Stimulated activated CD4-positive, alpha-beta T cell treated with anti-CD3 and anti-CD28 coated beads, Interleukin-4, amount 100 ng/mL, for 1 hour (primary cell): ENCODE measurements at regions not wholly inside any gene's neighbourhood (a gene's known extent, or its start where the extent isn't known, plus 50 kb on each side); places are given as distances from the start of the nearest gene placed in this dataset.

Source experiments
- DNase-seq: peaks from one replicate; pipeline ENCODE4 v3.0.0-alpha.2; 2020

DNA sequence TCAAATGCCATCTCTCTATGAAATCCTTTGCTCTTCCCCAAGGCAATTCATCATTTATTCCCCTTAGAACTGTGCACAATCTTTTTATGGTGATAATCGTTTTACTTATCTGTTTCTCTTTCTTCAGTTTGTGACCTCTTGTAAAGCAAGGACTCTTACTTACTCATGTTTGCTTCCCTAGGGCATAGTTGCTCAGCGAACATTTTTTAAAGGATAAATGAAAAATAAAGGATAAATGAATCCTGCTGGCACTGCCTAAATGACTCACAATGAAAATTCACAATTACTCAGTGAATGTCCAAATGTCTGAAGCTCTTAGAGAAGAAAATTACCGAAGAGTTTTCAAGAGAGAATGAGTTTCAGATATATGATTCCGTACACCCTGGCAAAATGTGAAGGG is 671.7 kb downstream of the CDH11 start:
- DNase-seq = no peak

GRCh38 chr16:64449506-64449905 is 672.4 kb downstream of the CDH11 start:
- DNase-seq = no peak

DNA sequence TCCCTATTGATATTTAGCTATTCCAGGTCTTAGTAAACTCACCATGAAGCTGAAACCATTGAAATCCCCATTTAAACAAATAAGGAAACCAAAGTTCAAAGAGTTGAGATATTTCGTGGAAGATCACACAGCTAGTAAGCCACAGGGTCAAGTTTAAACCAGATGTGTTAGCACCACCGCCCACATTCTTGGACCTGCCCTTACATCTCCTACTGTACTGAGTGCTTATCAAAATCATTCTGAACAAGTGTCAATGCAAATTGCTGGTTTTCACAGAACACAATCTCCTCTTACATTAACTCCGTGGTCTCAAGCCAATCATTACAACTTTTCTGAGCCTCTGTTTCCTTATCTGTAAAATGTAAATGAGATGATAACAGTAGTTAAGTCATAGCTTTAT is 676.2 kb downstream of the CDH11 start:
- DNase-seq = no peak

DNA sequence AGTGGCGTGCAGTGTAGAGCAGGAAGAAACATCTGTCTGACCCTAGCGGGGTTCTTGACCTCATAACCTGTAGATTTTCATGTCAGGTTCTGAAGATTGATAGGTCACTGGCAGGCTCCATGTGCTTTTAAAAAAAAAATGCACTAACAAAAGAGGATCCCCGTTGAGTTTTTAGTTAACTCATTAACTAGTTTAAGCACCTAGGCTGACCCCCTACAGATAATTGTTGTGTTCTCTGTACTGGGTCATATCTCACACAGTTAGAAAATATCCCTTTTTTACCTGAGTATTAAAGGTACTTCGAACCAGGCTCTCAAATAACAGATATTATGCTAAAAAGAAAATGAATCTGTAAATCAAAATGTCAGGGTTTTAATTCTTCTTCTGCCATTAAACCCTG is 676.6 kb downstream of the CDH11 start:
- no peak for DNase-seq

GRCh38 chr16:64440421-64440831 is 681.4 kb downstream of the CDH11 start:
- DNase-seq = no peak

DNA sequence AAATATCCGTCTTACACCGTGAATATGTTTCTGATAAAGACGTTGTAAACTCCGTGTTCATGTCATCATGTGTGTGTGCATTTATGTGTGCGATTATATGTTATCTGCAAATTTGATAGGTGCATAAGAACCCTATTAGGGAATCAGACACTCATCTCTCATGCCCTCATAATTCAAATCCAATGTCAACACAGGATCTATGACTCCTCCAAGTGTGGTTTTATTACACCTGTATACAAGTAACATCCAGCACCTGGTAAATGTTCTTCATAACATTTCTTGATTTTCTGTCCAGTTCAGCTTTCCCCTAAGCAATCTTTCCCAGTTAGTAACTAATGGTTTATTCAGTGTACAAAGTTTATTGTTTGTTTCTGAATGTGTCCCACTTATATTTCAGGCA is 681.9 kb downstream of the CDH11 start:
- no peak for DNase-seq

- no peak for DNase-seq
These were observed 684.0 kb downstream of the CDH11 start for GRCh38 chr16:64437706-64438324.

DNA sequence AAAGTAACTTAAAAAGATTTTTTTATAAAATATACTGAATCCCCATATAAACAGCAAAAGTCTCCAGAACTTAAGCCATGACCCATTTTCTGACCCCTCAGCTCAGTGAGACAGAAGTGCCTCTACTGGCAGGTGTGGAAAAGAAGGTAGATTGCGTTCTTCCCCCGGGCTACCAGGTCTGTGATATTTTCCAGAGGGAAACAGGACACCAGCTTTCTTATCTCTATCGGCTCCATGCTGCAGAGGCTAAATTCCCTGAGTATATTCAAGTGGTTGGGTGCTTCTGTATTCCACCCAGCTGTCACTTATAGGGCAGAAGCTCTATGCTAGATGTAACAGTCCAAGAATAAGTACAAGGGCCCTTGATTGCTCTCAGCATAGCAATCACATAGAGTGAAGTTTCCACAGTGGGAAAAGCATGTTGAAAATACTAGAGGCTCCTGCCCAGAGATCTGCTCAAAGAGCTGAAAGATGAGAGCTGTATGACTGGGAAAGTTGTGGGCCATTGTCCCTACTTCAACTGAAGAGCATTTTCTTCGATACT is 687.3 kb downstream of the CDH11 start:
- DNase-seq = no peak

- no peak for DNase-seq
These were observed 693.3 kb downstream of the CDH11 start for GRCh38 chr16:64428463-64429113.

- DNase-seq = no peak
These were observed 695.7 kb downstream of the CDH11 start for GRCh38 chr16:64426131-64426666.

DNA sequence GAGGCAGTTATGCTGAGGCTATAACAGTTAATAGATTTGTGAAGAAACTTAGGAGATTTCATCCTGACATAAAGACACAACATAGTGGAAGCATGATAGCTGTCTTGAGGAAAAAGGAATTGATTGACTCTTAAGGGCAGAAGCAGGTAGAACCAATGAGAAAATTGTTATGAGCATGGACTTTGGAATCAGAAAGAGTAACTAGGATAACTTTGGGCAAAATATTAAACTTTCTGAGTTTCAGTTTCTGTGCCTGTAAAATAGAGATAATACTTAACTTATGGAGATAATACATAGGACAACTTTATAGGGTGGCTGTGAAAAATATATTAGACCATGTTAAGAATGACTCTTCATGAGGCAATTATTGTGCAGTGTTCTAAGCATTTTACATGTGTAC is 696.5 kb downstream of the CDH11 start:
- no peak for DNase-seq

GRCh38 chr16:64422259-64422658 is 699.6 kb downstream of the CDH11 start:
- no peak for DNase-seq

DNA sequence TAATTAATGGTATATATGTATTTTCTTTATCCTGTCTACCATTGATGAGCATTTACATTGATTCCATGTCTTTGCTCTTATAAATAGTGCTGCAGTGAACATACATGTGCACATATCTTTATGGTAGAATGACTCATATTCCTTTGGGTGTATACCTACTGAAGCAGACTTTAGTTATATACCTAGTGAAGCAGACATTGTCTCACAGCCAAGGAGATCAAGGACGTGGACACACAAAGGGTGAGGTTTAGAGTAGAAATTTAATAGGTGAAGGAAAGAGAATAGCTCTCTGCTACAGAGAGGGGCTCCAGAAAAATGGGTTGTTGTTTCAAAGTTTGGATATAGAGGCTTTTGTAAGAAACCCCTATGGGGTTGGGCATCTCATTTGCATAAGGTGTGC is 700.3 kb downstream of the CDH11 start:
- DNase-seq = no peak

DNA sequence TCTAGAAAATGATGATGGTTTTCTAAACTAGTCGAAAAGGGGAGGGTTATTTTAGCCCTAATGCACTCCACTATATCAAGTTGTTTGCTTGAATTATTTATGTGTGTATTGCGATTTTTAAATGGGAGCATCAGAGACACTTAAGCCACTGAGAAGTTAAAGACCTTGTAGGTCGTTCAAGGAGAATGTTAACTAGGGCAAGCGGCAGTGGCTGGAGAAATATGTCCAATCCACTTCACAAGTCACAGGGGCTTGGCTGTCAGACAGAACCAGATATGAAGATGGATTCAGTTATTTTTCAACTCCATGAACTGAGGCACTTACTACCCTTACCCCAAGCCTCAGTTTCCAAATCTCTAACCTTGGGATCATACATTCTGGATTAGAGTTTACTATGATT is 702.0 kb downstream of the CDH11 start:
- DNase-seq = no peak

- no peak for DNase-seq
These were observed 704.1 kb downstream of the CDH11 start for GRCh38 chr16:64417711-64418227.

- DNase-seq = no peak
These were observed 705.5 kb downstream of the CDH11 start for GRCh38 chr16:64416216-64417005.

- DNase-seq = no peak
These were observed 709.1 kb downstream of the CDH11 start for GRCh38 chr16:64412578-64413280.

- DNase-seq = no peak
These were observed 711.6 kb downstream of the CDH11 start for GRCh38 chr16:64410306-64410705.

GRCh38 chr16:64409783-64410210 is 712.1 kb downstream of the CDH11 start:
- no peak for DNase-seq

DNA sequence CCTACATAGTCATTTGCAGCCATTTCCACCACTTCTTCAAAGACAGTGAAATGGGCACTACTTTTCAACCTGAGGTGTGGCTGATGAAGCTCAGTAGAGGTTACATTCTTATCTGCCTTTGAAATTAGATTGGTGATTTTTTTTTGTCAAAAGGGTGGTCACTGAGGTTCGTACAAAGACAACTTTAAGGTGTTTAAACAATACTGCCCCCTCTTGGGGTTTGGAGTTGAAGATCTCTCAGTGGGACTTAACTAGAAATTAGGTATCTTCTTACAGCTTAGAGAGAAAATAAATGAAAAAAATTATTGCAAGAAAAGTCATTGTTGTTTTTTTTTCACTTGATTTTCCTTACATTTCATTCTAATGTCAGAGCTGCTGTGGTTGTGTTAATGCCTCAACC is 713.2 kb downstream of the CDH11 start:
- no peak for DNase-seq

DNA sequence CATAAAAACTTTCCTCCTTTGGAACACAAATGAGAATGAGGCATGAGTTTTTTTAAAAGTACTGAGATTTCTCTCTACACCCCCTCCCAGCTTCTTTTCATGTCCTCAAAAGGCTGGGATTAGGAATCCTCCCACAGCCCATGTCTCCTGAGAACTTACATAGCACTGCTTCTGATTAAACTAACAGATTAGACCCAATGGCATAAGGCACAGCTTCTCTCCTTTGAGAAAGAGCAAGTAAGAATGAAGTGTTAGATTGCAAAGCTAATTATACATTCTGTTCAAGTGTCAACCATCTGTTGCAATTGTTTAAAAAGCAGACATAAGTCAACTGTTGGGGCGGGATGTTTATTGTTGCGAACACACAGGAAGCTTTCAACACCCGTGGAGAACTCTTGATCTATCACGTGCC is 715.1 kb downstream of the CDH11 start:
- DNase-seq = no peak

- DNase-seq = no peak
These were observed 718.5 kb downstream of the CDH11 start for GRCh38 chr16:64403352-64403751.

DNA sequence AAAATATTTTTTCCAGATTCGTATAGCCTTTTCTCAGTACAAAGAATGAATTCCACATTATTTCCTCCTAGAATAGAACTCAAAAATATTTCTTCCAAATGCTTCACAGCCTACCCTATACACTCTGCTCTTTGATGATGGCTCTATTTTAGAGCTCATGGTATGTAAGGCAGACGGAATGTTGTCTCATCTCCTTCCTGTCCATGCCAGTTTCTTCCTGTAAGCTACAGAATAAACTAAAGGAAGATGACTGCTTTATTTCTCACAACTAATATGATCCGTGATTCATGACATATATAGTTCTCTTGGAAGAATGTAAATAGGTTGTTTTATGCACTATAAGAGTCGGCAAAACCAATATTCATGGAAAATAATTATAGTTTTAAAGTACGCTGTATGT is 723.1 kb downstream of the CDH11 start:
- DNase-seq = no peak
